Right lobe of liver (tissue), 4 donors: ENCODE measurements at regions not wholly inside any gene's neighbourhood (a gene's known extent, or its start where the extent isn't known, plus 50 kb on each side); places are given as distances from the start of the nearest gene placed in this dataset.

ENCODE experiments used
- POLR2A ChIP-seq: fragments of 450-650 bp; IDR thresholded peaks from one replicate; pipeline ENCODE4 v1.6.1; 2017; ENCODE audit warnings: antibody characterized with exemption, mild to moderate bottlenecking
- TF ChIP-seq, protein P1 (sequence below), 4 donors: fragments of 200-600 bp in 3 of 4; fragments of 450-650 bp in 1 of 4; IDR thresholded peaks; one replicate each; pipeline versions ENCODE4 v1.5.1 to v1.8.0; 2016 to 2022; ENCODE audit warnings: antibody characterized with exemption in 4 of 4, mild to moderate bottlenecking in 2 of 4
- donor health status: DM: no; HTN: no; CAD: no.
- donor health status: DM: no; HTN: no; CAD: no.
- donor health status: DM: no; HTN: yes; CAD: no.

DNA sequence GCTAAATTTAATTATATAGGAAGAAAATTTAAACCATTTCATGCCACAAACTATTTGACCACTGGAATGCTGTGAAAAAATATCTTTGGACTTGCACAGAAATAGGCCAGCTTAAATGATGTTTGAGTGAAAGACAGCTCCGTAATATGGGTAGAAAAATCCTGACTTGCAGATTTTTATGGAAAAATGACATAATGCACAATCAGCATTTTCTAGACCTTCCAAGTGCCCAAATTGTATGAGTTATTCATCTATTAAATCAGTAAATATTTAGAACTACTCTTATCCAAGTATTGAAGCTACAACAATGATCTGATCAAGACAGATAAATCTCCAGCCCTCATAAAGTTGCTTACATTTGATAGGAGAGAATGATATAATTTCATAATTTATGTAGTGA is 691.1 kb upstream of the DDX18 start:
- TF ChIP-seq, protein P1, sequence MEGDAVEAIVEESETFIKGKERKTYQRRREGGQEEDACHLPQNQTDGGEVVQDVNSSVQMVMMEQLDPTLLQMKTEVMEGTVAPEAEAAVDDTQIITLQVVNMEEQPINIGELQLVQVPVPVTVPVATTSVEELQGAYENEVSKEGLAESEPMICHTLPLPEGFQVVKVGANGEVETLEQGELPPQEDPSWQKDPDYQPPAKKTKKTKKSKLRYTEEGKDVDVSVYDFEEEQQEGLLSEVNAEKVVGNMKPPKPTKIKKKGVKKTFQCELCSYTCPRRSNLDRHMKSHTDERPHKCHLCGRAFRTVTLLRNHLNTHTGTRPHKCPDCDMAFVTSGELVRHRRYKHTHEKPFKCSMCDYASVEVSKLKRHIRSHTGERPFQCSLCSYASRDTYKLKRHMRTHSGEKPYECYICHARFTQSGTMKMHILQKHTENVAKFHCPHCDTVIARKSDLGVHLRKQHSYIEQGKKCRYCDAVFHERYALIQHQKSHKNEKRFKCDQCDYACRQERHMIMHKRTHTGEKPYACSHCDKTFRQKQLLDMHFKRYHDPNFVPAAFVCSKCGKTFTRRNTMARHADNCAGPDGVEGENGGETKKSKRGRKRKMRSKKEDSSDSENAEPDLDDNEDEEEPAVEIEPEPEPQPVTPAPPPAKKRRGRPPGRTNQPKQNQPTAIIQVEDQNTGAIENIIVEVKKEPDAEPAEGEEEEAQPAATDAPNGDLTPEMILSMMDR (IDR thresholded peaks at IDR 0.05), result no peak
- no peak for TF ChIP-seq POLR2A
